ENCODE measurements at regions not wholly inside any gene's neighbourhood (a gene's known extent, or its start where the extent isn't known, plus 50 kb on each side); places are given as distances from the start of the nearest gene placed in this dataset.
"Not testable (repeated sequence)": the region's sequence is repeated elsewhere in the genome, so short reads cannot be mapped to it uniquely, and the experiment has no call there.

GRCh38 chr10:63976538-63976937 lies 455.3 kb downstream of the REEP3 start:
- DNase-seq: peak; percentile 86
- no TSS peak for BruUV-seq (replicated peaks)
- CTCF ChIA-PET: interaction anchor here (1.0 to 2.3 kb wide), 6 partner anchors 9 to 112 kb away, joined by 3 to 105 read pairs (median 8); no protein-coding TSS in a partner anchor
- no peaks in the 10 kb centered on the region for H3K36me3 Mint-ChIP-seq (ENCODE audit: insufficient read depth, unreplicated experiment)
- peaks cover 29% of the 10 kb centered on the region for H3K27me3 Mint-ChIP-seq (ENCODE audit: unreplicated experiment)
- no peaks in the 10 kb centered on the region for H3K4me1 Mint-ChIP-seq (ENCODE audit: low read depth, unreplicated experiment)
- intact Hi-C loops (cut with micrococcal nuclease; ENCODE audit: unreplicated experiment): loop anchor here (1.0 to 2.0 kb wide), 3 partner anchors 42 to 110 kb away; no protein-coding TSS in a partner anchor
- peak; percentile 77 for TF ChIP-seq CTCF (IDR thresholded peaks at IDR 0.05; ENCODE audit: unreplicated experiment)
- peaks cover 2% of the 10 kb centered on the region for H3K9me3 Mint-ChIP-seq (ENCODE audit: low read depth, unreplicated experiment)
- H3K27ac Mint-ChIP-seq (ENCODE audit: unreplicated experiment): no peak overlapping the region
- no peak overlapping the region for H3K4me3 Mint-ChIP-seq (ENCODE audit: low read depth, unreplicated experiment)

- Mint-ChIP-seq H3K36me3 (ENCODE audit: insufficient read depth, unreplicated experiment) (no peaks in the 10 kb centered on the region), H3K4me1 (ENCODE audit: low read depth, unreplicated experiment) (no peaks in the 10 kb centered on the region), H3K4me3 (ENCODE audit: low read depth, unreplicated experiment) (no peak overlapping the region), H3K27ac (ENCODE audit: unreplicated experiment) (no peak overlapping the region), H3K27me3 (ENCODE audit: unreplicated experiment) (peaks cover 30% of the 10 kb centered on the region), H3K9me3 (ENCODE audit: low read depth, unreplicated experiment) (peaks cover 2% of the 10 kb centered on the region)
- no TSS peak for BruUV-seq (replicated peaks)
- TF ChIP-seq CTCF (IDR thresholded peaks at IDR 0.05; ENCODE audit: unreplicated experiment): peak; percentile 68
- intact Hi-C loops (cut with micrococcal nuclease; ENCODE audit: unreplicated experiment): loop anchor here (2.0 kb wide), 2 partner anchors 43 to 77 kb away; no protein-coding TSS in a partner anchor
- CTCF ChIA-PET: interaction anchor here (0.5 to 2.3 kb wide), 21 partner anchors 8 to 1759 kb away, joined by 3 to 105 read pairs (median 3); no protein-coding TSS in a partner anchor
- DNase-seq: peak; percentile 66
Observed at GRCh38 chr10:63977329-63977923, 456.2 kb downstream of the REEP3 start.

GRCh38 chr10:63980870-63981269 lies 459.7 kb downstream of the REEP3 start:
- intact Hi-C loops (cut with micrococcal nuclease; ENCODE audit: unreplicated experiment); H3K27ac Mint-ChIP-seq (ENCODE audit: unreplicated experiment); H3K9me3 Mint-ChIP-seq (ENCODE audit: low read depth, unreplicated experiment); H3K36me3 Mint-ChIP-seq (ENCODE audit: insufficient read depth, unreplicated experiment); BruUV-seq (replicated peaks); DNase-seq; CTCF ChIA-PET; H3K4me1 Mint-ChIP-seq (ENCODE audit: low read depth, unreplicated experiment); H3K4me3 Mint-ChIP-seq (ENCODE audit: low read depth, unreplicated experiment): not testable (repeated sequence)
- peaks cover 36% of the 10 kb centered on the region for H3K27me3 Mint-ChIP-seq (ENCODE audit: unreplicated experiment)

GRCh38 chr10:63984061-63984460 lies 462.9 kb downstream of the REEP3 start:
- H3K4me3 Mint-ChIP-seq (ENCODE audit: low read depth, unreplicated experiment); DNase-seq; intact Hi-C loops (cut with micrococcal nuclease; ENCODE audit: unreplicated experiment); H3K36me3 Mint-ChIP-seq (ENCODE audit: insufficient read depth, unreplicated experiment); H3K4me1 Mint-ChIP-seq (ENCODE audit: low read depth, unreplicated experiment); BruUV-seq (replicated peaks); H3K9me3 Mint-ChIP-seq (ENCODE audit: low read depth, unreplicated experiment); H3K27ac Mint-ChIP-seq (ENCODE audit: unreplicated experiment): not testable (repeated sequence)
- CTCF ChIA-PET: interaction anchor here (0.6 kb wide), 1 partner anchor 451 kb away, joined by 3 read pairs; no protein-coding TSS in a partner anchor
- H3K27me3 Mint-ChIP-seq (ENCODE audit: unreplicated experiment): peaks cover 46% of the 10 kb centered on the region

GRCh38 chr10:63986536-63986935 lies 465.3 kb downstream of the REEP3 start:
- no TSS peak for BruUV-seq (replicated peaks)

More at GRCh38 chr10:63986536-63986935, 465.3 kb downstream of the REEP3 start:
- H3K4me1 Mint-ChIP-seq (ENCODE audit: low read depth, unreplicated experiment): no peaks in the 10 kb centered on the region
- CTCF ChIA-PET: interaction anchor here (2.0 kb wide), 1 partner anchor 9 kb away, joined by 8 read pairs; no protein-coding TSS in a partner anchor
- peaks cover 21% of the 10 kb centered on the region for H3K27me3 Mint-ChIP-seq (ENCODE audit: unreplicated experiment)
- DNase-seq: no peak
- peaks cover 2% of the 10 kb centered on the region for H3K9me3 Mint-ChIP-seq (ENCODE audit: low read depth, unreplicated experiment)
- H3K27ac Mint-ChIP-seq (ENCODE audit: unreplicated experiment): no peak overlapping the region
- H3K36me3 Mint-ChIP-seq (ENCODE audit: insufficient read depth, unreplicated experiment): no peaks in the 10 kb centered on the region
- no peak overlapping the region for H3K4me3 Mint-ChIP-seq (ENCODE audit: low read depth, unreplicated experiment)
- no peak for TF ChIP-seq CTCF (IDR thresholded peaks at IDR 0.05; ENCODE audit: unreplicated experiment)
- intact Hi-C loops (cut with micrococcal nuclease; ENCODE audit: unreplicated experiment): no loop called here
